ENCODE measurements at regions not wholly inside any gene's neighbourhood (a gene's known extent, or its start where the extent isn't known, plus 50 kb on each side); places are given as distances from the start of the nearest gene placed in this dataset.

GRCh38 chr15:27598251-27599009 is 500.7 kb downstream of the OCA2 start:
- Histone ChIP-seq H3K4me1 (no peaks in the 10 kb centered on the region), H3K27me3 (no peaks in the 10 kb centered on the region), H3K36me3 (no peaks in the 10 kb centered on the region), H3K9me3 (no peaks in the 10 kb centered on the region), H3K27ac (replicated peaks in 1 of 4) (no peak overlapping the region), H3K4me3 (no peak overlapping the region)
- no peak for DNase-seq (ENCODE audit: extremely low spot score)
- intact Hi-C loops (cut with DNase I) = no loop called here
- TF ChIP-seq EP300 (IDR thresholded peaks at IDR 0.05) (no peak), POLR2AphosphoS5 (IDR thresholded peaks at IDR 0.05) (no peak), POLR2A (IDR thresholded peaks at IDR 0.05; ENCODE audit: low read depth) (no peak)
- TF ChIP-seq, protein P1, sequence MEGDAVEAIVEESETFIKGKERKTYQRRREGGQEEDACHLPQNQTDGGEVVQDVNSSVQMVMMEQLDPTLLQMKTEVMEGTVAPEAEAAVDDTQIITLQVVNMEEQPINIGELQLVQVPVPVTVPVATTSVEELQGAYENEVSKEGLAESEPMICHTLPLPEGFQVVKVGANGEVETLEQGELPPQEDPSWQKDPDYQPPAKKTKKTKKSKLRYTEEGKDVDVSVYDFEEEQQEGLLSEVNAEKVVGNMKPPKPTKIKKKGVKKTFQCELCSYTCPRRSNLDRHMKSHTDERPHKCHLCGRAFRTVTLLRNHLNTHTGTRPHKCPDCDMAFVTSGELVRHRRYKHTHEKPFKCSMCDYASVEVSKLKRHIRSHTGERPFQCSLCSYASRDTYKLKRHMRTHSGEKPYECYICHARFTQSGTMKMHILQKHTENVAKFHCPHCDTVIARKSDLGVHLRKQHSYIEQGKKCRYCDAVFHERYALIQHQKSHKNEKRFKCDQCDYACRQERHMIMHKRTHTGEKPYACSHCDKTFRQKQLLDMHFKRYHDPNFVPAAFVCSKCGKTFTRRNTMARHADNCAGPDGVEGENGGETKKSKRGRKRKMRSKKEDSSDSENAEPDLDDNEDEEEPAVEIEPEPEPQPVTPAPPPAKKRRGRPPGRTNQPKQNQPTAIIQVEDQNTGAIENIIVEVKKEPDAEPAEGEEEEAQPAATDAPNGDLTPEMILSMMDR (IDR thresholded peaks at IDR 0.05) = no peak
- WGBS = 84% methylated on average over 10 of the region's 10 CpGs

DNA sequence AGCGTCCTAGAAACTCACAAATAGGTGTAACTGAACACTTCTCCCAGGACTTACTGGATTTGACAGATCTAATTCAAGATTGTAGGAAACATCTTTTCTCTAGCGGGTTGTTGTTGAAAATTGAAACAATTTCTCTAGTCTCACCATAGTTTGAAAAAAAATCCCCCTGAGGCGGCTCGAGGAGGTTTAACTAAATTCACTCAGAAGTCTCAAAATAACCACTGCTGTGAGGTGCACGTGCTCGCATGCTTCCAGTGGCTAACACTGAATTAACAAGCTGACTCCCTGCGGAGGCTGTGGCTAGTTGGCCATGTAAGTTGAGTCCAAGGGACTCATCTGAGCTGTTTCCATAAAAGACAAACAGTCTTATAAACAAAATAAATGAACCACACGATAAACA is 503.9 kb downstream of the OCA2 start:
- H3K27me3 ChIP-seq = no peaks in the 10 kb centered on the region
- intact Hi-C loops (cut with DNase I) = no loop called here

DNA sequence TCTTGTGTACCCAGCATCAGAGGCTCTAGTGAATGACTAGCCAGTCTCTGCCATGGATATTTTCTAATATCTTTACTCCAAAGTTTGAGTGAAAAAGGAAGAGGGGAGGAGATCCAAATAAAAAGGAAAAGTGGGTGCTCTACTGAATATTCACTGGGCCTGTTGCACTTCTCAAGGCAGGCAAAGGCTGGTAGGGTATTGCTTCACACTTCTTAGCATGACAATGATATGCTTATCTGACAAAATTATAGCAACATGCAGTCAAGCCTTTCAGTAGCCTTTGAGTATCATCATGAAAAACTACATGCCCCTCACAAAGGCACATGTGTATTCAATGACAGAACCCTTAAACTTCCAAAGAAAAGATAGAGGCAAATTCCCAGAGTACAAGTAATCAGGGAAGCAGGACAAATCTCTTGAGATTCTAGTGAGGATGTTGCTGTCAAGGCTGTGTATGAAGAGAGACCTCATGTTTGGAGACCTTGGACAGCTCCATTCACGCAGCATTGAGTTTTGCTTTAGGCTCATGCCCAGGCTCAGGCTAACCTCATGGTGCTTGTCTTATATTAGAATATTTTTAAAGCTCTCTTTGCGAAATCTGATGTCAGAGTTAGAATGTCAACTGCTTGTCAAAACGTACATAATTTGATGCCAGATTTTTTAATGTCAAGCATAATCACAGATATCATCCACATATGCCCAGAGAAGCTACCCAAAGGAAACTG is 506.9 kb downstream of the OCA2 start:
- Histone ChIP-seq H3K27me3 (peaks cover 0 to 6% (median 0%) of the 10 kb centered on the region in 4 donors), H3K36me3 (no peaks in the 10 kb centered on the region), H3K4me3 (no peak overlapping the region), H3K9me3 (no peaks in the 10 kb centered on the region), H3K27ac (replicated peaks in 1 of 4) (no peak overlapping the region), H3K4me1 (no peaks in the 10 kb centered on the region)
- DNase-seq (ENCODE audit: extremely low spot score) = no peak
- TF ChIP-seq, protein P1 (IDR thresholded peaks at IDR 0.05) = no peak
- TF ChIP-seq POLR2AphosphoS5 (IDR thresholded peaks at IDR 0.05) = no peak
- no peak for TF ChIP-seq POLR2A (IDR thresholded peaks at IDR 0.05; ENCODE audit: low read depth)
- no peak for TF ChIP-seq EP300 (IDR thresholded peaks at IDR 0.05)
- WGBS = 41% methylated on average over 3 of the region's 3 CpGs
- intact Hi-C loops (cut with DNase I) = no loop called here

More for the DNA sequence above, 503.9 kb downstream of the OCA2 start:
- no peaks in the 10 kb centered on the region for H3K9me3 ChIP-seq
- H3K27ac ChIP-seq (replicated peaks in 1 of 4) = no peak overlapping the region
- 74% methylated on average over 8 of the region's 8 CpGs for WGBS
- no peak for DNase-seq (ENCODE audit: extremely low spot score)
- no peaks in the 10 kb centered on the region for H3K36me3 ChIP-seq
- no peak overlapping the region for H3K4me3 ChIP-seq
- no peaks in the 10 kb centered on the region for H3K4me1 ChIP-seq
- no peak for TF ChIP-seq POLR2A (IDR thresholded peaks at IDR 0.05; ENCODE audit: low read depth)
- no peak for TF ChIP-seq EP300 (IDR thresholded peaks at IDR 0.05)
- TF ChIP-seq, protein P1 (IDR thresholded peaks at IDR 0.05) = no peak
- TF ChIP-seq POLR2AphosphoS5 (IDR thresholded peaks at IDR 0.05) = no peak
